D341Med (cell line): ENCODE measurements at regions not wholly inside any gene's neighbourhood (a gene's known extent, or its start where the extent isn't known, plus 50 kb on each side); places are given as distances from the start of the nearest gene placed in this dataset.

Experiments
- DNase-seq: peaks from one replicate; pipeline ENCODE4 v3.0.0; 2012; ENCODE audit warnings: low spot score

DNA sequence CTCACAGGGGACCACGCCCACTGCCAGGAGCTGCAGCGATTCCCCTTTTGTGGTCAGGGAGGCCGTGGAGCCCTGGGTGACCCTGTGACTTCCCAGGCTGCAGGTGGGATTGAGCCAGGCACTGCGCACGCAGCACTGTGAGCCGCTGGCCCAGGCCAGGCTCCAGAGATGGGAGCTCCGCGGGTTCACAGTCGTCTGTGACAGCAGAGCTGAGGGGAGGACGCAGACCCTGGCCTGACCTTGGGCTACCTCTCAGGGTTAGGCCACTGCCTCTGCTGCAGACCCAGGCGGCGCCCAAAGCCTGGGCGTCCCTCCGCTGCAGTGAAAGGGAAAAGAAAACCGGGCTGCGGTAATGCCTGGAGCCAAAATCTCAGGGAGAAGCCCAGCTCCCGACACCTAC is 107.5 kb upstream of the GPR26 start:
- no peak for DNase-seq

DNA sequence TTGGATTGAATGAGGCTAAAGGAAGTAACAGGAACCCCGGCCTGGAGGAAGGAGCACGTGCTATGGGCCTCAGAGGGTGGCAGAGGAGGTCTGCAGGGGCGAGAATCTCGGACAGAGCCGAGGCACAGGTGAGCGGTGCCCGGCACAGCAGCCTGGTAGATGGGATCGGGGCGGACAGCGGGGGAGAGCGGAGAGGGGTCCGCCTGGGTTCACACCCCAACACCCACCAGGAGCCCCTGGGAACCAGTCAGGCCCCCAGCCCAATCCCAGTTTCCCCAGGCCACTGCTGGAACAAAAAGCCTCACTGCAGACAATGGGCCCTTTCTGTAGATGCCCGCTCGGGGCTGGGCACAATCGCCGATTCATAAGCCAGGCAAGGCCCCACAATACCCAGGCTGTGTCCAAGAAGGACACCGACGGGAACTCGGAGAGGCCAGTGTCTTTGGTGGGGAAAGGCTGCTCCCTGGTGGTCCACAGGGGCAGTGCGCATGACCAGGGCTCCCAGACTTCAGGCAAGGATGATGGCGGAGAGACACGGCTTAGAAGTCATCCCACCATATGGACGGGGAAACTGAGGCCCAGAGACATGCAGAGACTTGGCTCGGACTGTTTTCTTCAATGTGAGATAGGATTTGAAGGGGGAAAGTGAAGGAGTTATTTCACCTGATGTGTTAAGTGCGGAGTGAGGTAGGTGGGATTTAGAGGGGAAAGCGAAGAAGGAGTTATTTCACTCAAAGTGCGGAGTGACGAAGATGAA is 106.9 kb upstream of the GPR26 start:
- DNase-seq: peak; percentile 54

DNA sequence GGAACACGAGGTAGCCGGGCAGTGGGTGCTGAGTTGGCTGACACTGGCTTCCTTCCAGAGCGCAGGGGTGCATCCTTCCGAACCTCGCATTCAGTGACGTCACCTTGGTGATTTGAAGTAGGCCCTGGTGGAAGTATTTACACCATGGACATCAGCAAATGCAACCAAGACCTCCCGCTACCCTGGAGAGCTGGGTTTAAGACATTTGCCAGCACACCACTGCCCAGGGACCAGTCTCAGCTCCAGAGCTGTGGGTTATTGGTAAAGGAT is 106.4 kb upstream of the GPR26 start:
- no peak for DNase-seq

DNA sequence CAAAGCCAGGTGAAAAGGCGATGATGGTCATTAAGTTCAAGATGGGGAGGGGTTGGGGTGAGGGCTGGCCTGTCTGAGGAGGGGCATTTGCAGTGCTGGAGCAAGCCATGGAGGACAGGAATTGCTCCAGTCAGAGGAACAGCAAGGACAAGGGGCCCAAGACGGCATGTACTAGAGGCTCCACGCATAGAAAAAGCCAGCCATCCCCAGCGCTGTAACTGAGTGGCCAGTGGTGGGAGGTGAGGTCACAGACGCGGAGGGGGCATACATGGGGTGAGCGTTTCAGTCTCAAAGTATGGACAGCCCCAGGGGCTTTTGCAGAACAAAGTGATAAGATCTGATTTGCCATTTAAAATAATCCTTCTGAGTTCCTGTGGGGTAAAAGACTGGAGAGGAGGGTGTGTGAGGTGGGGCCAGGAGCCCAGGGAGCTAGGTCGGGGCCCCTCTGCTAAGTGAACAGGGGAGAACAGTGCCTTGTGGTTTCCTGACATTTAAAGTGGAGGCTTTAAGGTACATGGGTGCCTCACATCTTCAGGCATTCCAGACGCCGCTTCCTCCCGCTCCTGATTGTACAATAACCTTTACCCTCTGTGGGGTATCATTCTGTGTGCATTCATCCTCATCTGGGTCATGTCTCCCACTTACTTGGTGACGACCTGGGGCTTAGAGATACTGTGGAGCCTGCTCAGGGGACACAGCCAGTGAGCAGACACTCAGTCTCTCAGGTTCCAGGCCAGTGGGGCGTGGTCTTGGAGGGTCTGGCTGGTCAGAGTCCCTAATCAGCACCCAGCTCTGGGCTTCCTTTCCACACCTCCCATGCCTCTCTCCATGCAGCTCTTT is 105.6 kb upstream of the GPR26 start:
- no peak for DNase-seq

DNA sequence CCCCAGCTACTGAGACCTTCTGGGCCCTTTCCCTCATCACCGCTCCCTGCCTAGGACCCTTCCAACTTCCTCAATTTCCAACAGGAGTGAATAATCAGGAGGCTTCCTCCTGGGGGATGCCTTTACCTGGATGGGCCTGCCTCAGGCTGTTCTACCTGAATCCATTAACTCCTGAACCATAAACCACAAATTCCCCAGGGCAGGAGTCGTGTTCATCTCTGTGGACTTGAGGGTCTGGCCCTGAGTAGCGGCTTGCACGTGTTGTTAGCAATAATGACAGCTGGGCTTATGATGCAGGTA is 105.1 kb upstream of the GPR26 start:
- no peak for DNase-seq

DNA sequence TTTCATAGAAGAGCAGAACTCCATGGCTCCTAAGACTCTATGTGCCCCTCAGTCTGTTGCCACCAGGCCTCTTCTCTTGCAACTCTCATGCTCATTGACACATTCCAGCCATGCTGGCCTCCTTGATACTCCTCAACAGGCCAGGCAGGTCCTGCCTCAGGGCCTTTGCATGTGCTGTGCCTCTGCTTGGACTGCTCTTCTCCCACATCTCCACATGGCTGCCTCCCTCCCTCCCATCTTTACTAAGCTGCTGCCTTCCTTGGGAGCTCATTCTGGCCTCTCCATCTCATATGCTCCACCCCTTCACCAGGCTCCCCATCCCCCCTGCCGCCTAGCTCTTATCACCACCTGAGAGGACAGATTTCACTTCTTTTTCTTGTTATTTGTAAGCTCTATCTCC is 103.8 kb upstream of the GPR26 start:
- no peak for DNase-seq

DNA sequence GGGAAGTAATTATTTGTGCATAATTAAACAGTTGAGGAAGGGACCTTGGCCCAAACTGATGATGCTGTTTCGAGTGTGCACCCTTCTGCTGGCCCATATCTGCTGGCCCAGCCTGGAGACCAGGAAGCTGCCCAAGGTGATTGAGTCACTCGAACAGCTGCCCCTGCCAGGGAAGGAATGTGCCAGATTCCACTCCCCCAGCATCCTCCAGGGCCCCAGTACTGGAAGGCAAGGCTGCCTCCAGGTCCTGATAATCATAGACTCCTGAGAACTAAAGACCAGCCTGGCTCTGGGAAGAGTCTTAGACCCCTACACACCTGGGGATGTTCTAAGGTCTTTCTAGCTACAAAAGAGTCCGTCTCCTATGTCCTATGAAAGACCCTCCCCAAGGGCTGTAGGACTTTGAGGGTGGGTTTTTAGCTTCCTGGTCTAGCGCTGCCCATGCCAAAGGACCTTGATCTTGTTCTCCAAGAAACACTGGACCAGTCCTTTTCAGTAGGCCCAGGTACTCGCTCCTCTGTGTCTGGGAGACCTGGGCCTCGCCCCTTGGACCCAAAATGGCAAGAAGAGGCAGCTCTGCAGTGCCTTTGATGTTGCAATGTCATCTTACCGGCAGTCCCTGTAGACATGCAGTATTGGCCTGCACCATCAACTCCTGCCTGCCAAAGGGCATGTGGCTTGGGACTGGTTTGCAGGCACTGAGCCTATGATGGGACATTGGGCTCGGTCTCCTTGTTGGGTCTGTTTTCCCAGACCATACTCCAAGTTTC is 103.2 kb upstream of the GPR26 start:
- no peak for DNase-seq

DNA sequence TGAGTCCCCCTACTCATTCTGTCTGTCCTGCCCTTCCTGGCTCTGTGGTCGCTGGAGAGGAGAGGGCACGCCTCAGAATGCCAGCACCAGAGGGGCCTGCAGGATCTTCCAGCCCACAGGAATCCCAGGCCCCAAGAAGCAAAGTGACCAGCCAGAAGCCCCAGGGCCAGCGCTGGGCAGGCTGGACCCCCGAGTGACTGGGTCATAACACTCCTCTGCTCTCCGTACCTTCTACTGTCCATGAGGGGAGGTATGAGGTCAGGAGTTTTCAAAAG is 102.6 kb upstream of the GPR26 start:
- no peak for DNase-seq

DNA sequence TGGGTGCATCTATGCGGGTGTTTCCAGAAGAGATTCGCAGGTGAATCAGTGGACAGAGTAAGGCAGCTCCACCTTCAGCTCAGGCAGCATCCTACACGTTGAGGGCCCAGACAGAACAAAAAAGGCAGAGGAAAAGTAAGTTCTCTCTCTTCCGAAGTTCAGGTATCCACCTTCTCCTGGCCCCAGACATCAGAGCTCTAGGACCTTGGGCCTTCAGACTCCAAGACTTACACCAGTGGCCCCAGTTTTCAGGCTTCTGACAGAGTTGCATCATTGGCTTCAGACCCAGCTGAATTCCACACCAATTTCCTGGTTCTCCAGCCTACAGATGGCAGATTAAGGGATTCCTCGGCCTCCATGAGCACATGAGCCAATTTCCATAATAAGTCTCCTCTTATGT is 102.2 kb upstream of the GPR26 start:
- no peak for DNase-seq

DNA sequence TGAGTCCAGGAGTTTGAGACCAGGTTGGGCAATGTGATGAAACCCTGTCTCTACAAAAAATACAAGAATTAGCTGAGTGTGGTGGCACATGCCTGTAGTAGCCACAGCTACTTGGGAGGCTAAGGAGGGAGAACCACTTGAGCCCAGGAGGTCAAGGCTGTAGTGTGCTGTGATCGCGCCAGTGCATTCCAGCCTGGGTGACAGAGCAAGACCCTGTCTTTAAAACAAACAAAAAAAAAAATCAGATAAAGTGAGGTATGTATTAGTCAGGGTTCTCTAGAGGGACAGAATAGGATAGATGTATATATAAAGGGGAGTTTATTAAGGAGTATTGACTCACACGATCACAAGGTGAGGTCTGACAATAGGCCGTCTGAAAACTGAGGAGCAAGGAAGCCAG is 101.5 kb upstream of the GPR26 start:
- no peak for DNase-seq

DNA sequence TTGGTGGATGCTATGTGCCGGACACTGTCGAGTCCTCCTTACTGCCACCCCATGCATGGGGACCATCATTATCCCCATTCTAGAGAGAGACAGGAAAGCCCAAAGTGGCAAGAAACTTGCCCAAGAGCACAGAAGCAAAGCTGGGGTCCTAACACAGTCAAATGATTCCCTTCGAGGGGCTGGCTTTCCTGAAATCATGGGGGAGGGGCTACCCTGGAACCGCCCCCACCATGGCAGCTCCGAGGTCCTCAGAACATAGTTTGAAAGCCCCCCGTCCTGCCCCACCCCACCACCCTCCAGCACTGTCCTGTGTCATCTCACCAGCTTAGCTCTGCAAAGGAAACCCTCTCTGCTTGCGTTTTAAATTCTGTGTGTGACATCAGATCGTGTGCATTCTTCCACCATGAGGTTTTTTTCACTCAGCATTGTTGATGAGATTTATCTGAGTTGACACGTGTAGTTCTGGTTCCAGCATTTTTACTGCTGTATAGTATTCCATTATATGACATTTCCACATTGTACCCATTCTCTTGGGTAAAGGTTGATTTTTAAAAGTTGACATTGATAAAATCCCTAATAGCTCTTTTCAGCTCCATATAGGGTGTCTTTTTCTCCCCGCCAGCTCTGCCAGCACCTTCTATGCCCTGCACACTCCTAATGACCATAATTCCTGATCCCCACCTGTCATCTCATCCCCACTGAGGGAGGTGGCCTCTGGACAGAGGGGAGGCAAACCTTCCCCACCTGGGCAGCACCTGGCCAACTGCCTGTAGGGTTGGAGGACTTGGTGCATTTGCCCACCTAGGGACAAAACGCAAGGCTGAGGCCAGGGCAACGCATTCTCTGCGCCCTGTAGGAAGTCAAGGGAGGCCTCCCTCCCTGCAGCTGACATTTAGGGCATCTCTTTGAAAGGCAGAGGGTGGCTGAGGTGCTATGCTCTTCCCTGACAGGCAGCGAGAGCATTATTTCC is 100.2 kb upstream of the GPR26 start:
- no peak for DNase-seq

DNA sequence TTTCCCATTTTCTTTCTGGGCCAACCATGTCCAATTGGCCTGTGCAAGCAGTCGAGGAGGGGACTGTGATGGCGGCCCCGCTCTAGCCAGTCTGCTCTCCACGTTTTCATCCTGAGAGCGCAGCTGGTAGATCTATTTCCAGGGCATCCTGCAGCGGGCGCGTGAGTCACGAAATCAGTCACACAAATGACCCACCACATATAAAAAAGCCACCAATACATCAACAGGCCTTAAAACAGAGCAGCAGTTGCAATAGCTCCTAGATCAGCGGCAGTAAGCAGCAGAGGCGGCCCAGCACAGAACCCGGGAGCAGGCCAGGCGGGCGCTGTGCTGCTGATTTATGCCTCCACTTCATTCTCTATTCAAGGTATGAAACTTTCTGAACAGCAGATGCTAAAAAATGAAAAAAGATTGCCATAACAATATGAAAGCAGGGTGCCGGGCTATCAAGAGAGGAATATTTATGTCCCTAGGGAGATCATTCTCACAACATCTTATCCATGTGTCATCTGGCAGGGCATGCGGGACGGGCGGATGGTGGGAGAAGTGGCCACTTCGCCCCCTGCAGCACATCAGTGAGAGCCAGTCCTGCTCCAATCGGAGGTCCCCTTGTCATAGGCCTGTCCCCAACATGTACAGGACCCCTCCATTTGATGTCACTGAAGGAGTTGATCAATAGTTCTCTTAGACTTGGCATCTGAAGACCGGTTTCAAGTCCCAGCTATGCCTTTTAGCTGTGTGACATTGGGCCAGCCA is 98.0 kb upstream of the GPR26 start:
- no peak for DNase-seq

DNA sequence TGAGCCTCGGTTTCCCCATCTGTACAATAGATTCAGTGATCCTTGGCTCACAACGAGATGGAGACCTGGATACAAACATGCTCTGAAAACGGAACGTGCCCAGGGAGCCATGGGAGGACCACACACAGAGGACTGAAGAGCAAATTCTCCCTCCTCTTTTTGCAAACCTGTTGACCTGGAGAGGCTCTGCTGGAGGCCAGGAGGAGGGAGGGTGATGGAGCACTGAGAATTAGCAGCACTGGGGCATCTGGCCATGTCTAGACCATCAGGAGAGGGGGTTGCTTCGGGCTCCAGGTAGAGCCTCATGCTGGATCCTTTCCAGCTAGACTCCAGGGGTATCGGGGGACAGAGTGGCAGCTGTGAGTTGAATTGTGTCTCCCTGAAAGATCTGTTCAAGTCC is 97.4 kb upstream of the GPR26 start:
- no peak for DNase-seq

DNA sequence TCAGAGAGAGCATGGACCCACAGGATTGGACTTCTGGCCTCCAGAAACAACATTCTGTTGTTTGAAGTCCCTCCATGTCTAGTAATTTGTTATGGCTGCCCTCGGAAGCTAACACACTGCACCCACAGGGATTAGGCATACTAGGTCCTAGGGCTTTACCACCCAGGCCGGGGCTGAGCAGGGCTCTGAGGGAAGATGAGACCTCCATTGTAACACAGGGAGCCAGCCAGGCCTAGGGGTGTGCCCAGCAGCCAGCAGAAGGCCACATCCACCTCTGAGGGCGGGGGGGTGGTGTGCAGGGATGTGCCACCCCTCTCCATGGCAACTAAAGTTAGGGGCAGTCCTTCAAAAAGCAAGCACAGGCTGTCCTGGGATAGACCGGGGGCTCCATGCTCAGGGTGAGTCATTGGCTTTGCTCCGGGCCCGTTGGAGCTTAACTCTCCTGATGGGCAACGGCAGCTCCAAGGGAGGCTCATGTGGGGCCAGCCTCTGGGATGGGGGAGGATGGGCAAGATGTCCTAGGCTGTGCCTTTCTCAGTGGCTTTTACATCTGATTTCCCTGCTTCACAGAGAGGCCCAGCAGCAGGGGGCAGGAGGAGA is 96.6 kb upstream of the GPR26 start:
- DNase-seq: no peak

DNA sequence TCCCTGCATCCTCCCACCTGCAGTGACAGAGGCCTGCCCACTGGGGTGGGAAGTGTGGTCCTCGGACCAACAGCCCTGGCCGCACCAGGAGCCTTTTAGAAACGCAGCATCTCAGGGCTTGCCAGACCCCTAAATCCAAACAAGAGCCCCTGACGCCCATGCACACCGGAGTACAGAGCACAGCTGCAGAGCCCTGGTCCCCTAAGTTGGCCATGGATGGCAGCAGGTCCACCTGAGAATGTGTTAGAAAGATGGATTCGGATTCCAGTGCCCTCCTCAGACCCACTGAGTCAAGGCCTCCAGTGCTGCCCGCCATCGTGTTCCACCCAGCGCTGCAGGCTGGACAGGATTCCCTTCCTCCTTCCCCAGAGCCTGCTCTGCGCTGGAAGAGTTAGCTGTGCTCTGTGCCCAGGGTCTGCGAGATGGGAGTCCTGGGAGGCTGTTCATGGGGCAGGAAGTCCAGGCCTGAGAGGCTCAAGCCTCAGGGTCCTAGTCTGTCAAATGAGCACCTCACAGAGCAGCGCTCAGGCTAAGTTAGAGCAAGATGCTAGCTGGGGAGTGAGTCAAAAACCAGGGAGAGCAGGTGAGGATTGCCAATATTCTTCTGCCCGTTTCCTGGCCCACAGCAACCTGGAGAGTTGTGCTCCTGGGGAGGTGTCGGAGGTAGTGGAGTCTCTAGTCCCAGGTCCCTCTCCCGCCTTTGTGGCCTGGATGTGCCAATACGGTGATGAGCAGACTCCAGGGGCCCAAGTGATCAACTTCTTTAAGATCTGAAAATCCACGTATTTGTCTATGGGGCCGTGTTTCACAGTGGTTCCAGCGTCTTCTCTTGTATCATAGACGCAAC is 95.9 kb upstream of the GPR26 start:
- DNase-seq: no peak

DNA sequence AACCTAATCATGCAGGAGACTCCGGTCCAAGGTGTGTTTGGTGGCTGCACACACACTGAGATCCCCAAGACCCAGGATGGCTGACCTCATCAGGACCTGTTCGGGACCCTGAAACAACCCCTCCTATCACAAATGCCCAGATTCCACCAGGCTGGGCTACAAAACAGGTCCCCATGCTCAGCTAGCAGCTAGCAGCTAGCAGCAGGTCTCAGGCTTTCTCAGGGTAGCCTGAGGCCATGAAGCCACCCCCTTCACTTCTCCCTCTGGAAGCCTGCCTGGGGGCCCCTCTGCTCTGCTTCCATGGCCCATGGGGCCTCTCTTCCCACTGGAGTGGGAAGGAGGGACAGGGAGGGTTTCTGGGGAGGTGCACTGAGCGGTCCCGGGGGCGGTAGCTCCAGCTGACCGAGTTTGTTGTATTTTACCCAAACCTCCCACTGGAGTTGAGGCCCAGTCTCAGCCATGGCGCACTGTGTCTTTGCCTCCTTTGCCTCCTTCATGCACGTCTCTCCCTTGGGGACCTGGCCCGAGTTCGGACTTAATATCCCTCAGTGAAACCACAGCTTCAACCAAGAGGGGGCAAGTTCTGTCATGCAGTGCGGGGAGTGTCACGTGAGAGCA is 95.1 kb upstream of the GPR26 start:
- DNase-seq: no peak

DNA sequence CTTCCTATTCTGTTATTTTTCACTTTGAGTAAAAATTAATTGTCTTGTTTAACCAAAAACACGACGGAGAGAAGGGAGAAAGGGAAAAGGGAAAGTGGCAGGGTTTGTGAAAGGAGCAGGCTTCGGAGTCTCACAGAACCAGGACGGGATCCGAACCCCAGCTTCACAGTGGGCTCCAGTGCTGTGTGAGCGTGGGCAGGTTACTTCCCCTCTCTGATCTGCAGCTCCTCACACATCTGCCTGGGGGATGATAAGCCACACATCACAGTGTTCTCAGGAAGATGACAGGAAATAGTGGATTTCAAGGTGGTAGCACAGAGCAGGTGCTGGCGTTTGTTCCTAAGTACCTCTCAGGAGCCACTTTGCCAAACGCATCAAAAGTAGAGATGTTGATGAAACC is 94.2 kb upstream of the GPR26 start:
- no peak for DNase-seq

DNA sequence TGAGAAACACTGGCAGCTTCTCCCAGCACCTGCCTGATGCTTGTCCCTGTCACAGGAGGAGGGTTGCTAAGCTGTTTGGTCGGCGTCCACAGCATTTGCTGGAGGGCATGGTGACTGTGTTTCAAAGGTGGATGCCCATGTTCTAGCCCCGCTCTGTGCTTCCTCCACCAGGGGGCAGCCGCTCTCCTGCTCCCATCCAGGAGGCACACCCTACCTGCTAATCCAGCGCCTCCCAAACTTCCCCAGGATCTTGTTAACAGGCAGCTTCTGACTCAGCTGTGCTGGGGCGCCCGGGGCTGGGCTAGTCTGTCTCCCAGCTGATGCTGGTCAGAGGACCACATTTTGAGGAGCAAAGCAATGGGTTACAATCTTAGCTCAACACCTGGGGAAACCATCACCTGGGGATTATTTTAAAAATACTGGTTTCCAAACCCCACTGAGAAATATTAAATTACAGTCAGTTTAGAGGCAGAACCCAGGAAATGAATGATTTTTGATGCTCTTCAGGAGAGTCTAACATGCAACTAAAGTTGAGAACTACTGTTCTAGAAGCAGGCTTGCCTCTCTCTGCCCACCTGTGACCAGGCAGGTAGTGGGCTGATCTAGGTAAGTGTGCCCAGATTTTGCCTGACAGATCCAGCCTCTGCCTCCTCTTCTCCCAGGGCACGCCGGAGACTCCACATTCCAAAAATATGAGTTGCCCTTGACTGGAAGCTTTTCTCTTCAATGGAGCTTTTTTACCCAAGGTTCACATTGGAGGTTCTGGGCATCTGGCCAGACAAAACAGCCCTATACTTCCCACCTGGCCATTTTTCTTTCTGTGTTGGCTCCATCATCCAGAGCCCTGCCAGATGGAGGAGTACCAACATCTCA is 92.7 kb upstream of the GPR26 start:
- peak; percentile 33 for DNase-seq
